Spleen (tissue), 11 donors: ENCODE measurements at regions not wholly inside any gene's neighbourhood (a gene's known extent, or its start where the extent isn't known, plus 50 kb on each side); places are given as distances from the start of the nearest gene placed in this dataset.

ENCODE experiments used
- DNase-seq: peaks from one replicate; pipeline ENCODE4 v3.0.0-alpha.2; 2020
- H3K27ac ChIP-seq, 8 donors: fragments of 200-600 bp; sonication (generic) in 7 of 8; 1 replicate in 4 of 8; 2 replicates in 4 of 8; pipeline versions ENCODE4 v1.5.0 to v1.8.0; 2016 to 2021; ENCODE audit warnings: inconsistent platforms in 4 of 8, mild to moderate bottlenecking in 4 of 8, moderate library complexity in 1 of 8
- H3K27me3 ChIP-seq, 7 donors: fragments of 200-600 bp; sonication (generic) in 6 of 7; replicated peaks in 1 of 7; 1 replicate in 4 of 7; 2 replicates in 3 of 7; pipeline versions ENCODE4 v1.5.0 to v1.8.0; 2016 to 2021; ENCODE audit warnings: inconsistent platforms in 3 of 7, mild to moderate bottlenecking in 1 of 7
- H3K36me3 ChIP-seq, 6 donors: fragments of 200-600 bp; sonication (generic) in 5 of 6; 1 replicate in 4 of 6; 2 replicates in 2 of 6; pipeline versions ENCODE4 v1.5.0 to v1.8.0; 2016 to 2021; ENCODE audit warnings: inconsistent platforms in 2 of 6
- H3K4me1 ChIP-seq, 6 donors: fragments of 200-600 bp; sonication (generic) in 5 of 6; 1 replicate in 3 of 6; 2 replicates in 3 of 6; pipeline versions ENCODE4 v1.5.0 to v1.8.0; 2016 to 2021; ENCODE audit warnings: inconsistent platforms in 3 of 6
- H3K4me3 ChIP-seq, 8 donors: fragments of 200-600 bp; sonication (generic) in 7 of 8; 1 replicate in 4 of 8; 2 replicates in 4 of 8; pipeline versions ENCODE4 v1.5.0 to v1.8.0; 2016 to 2021; ENCODE audit warnings: inconsistent platforms in 4 of 8, mild to moderate bottlenecking in 4 of 8, moderate library complexity in 2 of 8
- H3K9me3 ChIP-seq, 8 donors: fragments of 200-600 bp; sonication (generic) in 7 of 8; 1 replicate in 4 of 8; 2 replicates in 4 of 8; pipeline versions ENCODE4 v1.5.0 to v1.8.0; 2016 to 2021; ENCODE audit warnings: inconsistent platforms in 4 of 8
- CTCF ChIP-seq, 11 experiments: fragments of 200-600 bp in 7 of 11; fragments of 450-650 bp in 4 of 11; sonication (generic) in 4 of 11; IDR thresholded peaks in 8 of 11; conservative IDR thresholded peaks in 3 of 11; 1 replicate in 7 of 11; 2 replicates in 4 of 11; pipeline versions ENCODE4 v1.4.0 to v1.8.0; 2016 to 2021; ENCODE audit warnings: antibody characterized with exemption in 11 of 11, inconsistent platforms in 4 of 11, mild to moderate bottlenecking in 1 of 11
- POLR2A ChIP-seq, 3 donors: fragments of 450-650 bp; IDR thresholded peaks; one replicate each; pipeline ENCODE4 v1.5.1; 2017; ENCODE audit warnings: antibody characterized with exemption in 3 of 3, mild to moderate bottlenecking in 1 of 3
- POLR2AphosphoS5 ChIP-seq, 3 donors: sonication (generic); formaldehyde crosslinking; IDR thresholded peaks; one replicate each; pipeline ENCODE4 v1.5.1; 2017; ENCODE audit warnings: antibody characterized with exemption in 3 of 3
- WGBS, 5 donors: extraction: QIAGEN DNeasy Blood & Tissue Kit in 3 of 5; methylation state at CpG; one replicate each; pipeline versions ENCODE4 v1.1.5 to v1.1.7; 2013 to 2018; 5-methylcytosine and 5-hydroxymethylcytosine counted together
- intact Hi-C: fragments of 100-400 bp; cut with DNase I; formaldehyde crosslinking; loops from one replicate; pipeline ENCODE4 v1.15.0; 2023; ENCODE audit warnings: low total_unique reads
- donor health status: healthy with polysubstance abuse.
- donor health status: DM: no; HTN: no; CAD: no; lungs with moderate emphysema.
- donor health status: DM: no; HTN: no; CAD: no.
- donor health status: Bipolar disorder and iron deficiency.
- donor health status: healthy.
- donor health status: DM: no; HTN: no; CAD: no.
- donor health status: DM: yes; HTN: yes; CAD: no.

DNA sequence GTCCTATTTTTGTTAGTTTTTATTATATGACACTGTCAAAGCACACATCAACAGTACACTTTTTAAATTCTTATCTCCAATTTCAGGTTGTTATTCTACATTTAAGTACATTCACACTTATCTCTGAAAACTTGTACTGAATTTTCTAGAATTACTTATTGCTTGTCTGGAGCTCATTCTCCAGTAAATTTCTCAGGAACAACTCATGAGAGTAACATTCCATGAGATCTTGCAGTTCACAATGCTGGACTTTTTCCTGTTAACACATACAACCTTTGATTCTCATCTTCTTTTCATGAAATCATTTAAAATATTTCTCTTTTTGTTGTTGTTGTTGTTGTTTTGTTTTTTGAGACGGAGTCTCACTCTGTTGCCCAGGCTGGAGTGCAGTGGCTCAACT lies 320.9 kb upstream of the CAMK1G start:
- Histone ChIP-seq H3K36me3 (no peaks in the 10 kb centered on the region), H3K4me1 (no peaks in the 10 kb centered on the region), H3K9me3 (peaks cover 0 to 23% (median 17%) of the 10 kb centered on the region in 8 donors), H3K27ac (no peak overlapping the region), H3K4me3 (no peak overlapping the region), H3K27me3 (peaks cover 0 to 6% (median 0%) of the 10 kb centered on the region in 7 donors)
- no peak for TF ChIP-seq CTCF (IDR thresholded peaks at IDR 0.05 in 8 of 11, conservative IDR thresholded peaks at IDR 0.05 in 3 of 11)
- intact Hi-C loops = no loop called here
- DNase-seq = no peak
- 80 to 94% (median 92%) methylated on average over 1 of the region's 1 CpG for whole genome bisulfite sequencing, 5 donors

DNA sequence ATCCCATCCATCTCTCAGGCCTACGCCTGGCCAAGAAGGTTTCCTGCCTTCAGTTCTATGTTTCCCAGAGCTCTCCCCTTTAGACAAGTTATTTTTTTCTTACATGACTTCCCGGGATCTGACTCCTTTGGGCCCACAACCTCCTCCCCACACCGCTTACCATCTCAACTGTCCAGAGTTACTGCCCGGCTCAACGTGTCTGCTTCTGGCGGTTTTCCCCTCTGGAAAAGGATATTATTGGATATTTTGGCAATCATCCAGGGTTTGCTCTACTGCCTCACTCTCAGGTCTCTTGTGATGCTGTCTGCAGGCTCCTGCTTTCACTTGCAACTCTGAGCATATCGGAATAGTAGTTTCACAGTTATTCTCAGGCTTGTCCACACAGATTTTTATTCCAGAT lies 318.2 kb upstream of the CAMK1G start:
- Histone ChIP-seq H3K4me3 (no peak overlapping the region), H3K9me3 (no peaks in the 10 kb centered on the region), H3K4me1 (no peaks in the 10 kb centered on the region), H3K27ac (no peak overlapping the region), H3K36me3 (no peaks in the 10 kb centered on the region), H3K27me3 (peaks cover 0 to 6% (median 0%) of the 10 kb centered on the region in 7 donors)
- WGBS, 5 donors = 67 to 83% (median 72%) methylated on average over 7 of the region's 7 CpGs
- intact Hi-C loops = no loop called here
- TF ChIP-seq POLR2AphosphoS5 (IDR thresholded peaks at IDR 0.05) (no peak), CTCF (IDR thresholded peaks at IDR 0.05 in 8 of 11, conservative IDR thresholded peaks at IDR 0.05 in 3 of 11) (no peak), POLR2A (IDR thresholded peaks at IDR 0.05) (no peak)
- DNase-seq = no peak

GRCh38 chr1:209266590-209267205 lies 316.8 kb upstream of the CAMK1G start:
- Histone ChIP-seq H3K27ac (no peak overlapping the region), H3K4me1 (no peaks in the 10 kb centered on the region), H3K36me3 (no peaks in the 10 kb centered on the region), H3K27me3 (peaks cover 0 to 9% (median 0%) of the 10 kb centered on the region in 7 donors), H3K4me3 (no peak overlapping the region), H3K9me3 (no peaks in the 10 kb centered on the region)
- intact Hi-C loops = no loop called here
- no peak for TF ChIP-seq POLR2AphosphoS5 (IDR thresholded peaks at IDR 0.05)
- no peak for TF ChIP-seq POLR2A (IDR thresholded peaks at IDR 0.05)
- TF ChIP-seq CTCF (IDR thresholded peaks at IDR 0.05 in 8 of 11, conservative IDR thresholded peaks at IDR 0.05 in 3 of 11) = no peak
- no peak for DNase-seq
- 59 to 68% (median 68%) methylated on average over 5 of the region's 5 CpGs for WGBS, 5 donors

DNA sequence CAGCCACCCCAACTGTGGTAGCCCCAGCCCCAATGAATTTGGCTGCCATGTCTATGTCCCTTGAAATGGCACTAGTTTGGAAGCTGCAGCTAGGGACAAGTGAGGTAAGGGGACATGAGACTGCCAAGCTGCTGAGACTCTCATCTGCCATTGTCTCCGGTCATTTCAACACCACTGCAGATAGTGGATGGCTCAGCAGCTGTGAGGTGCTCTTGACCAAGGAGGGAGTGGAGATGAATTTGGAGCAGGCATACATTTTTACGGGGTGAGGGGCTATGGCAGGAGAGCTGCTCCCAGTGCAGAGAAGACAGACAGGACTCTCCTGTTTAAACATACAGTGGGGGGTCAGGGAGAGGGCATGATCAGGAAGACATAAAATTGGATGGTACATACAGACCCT lies 315.5 kb upstream of the CAMK1G start:
- no peak for DNase-seq
- Histone ChIP-seq H3K4me3 (no peak overlapping the region), H3K4me1 (no peaks in the 10 kb centered on the region), H3K9me3 (no peaks in the 10 kb centered on the region), H3K27ac (no peak overlapping the region), H3K27me3 (peaks cover 0 to 9% (median 0%) of the 10 kb centered on the region in 7 donors), H3K36me3 (no peaks in the 10 kb centered on the region)
- TF ChIP-seq POLR2AphosphoS5 (IDR thresholded peaks at IDR 0.05) (no peak), CTCF (IDR thresholded peaks at IDR 0.05 in 8 of 11, conservative IDR thresholded peaks at IDR 0.05 in 3 of 11) (no peak), POLR2A (IDR thresholded peaks at IDR 0.05) (no peak)
- WGBS, 5 donors = 78 to 98% (median 91%) methylated on average over 2 of the region's 2 CpGs
- intact Hi-C loops = no loop called here
